Lung microvascular endothelial cell (primary cell): ENCODE measurements at regions not wholly inside any gene's neighbourhood (a gene's known extent, or its start where the extent isn't known, plus 50 kb on each side); places are given as distances from the start of the nearest gene placed in this dataset.

Source experiments
- DNase-seq, 2 donors: peaks; one replicate each; pipeline versions ENCODE4 v3.0.0 to v3.0.0-alpha.2; 2010; ENCODE audit warnings: low read depth in 2 of 2

- no peak for DNase-seq
Measured at GRCh38 chr6:117168296-117169063, 96.9 kb upstream of the VGLL2 start.

- no peak for DNase-seq
Measured at GRCh38 chr6:117169064-117169665, 96.2 kb upstream of the VGLL2 start.

- DNase-seq: no peak
Measured at GRCh38 chr6:117169781-117170281, 95.5 kb upstream of the VGLL2 start.

DNA sequence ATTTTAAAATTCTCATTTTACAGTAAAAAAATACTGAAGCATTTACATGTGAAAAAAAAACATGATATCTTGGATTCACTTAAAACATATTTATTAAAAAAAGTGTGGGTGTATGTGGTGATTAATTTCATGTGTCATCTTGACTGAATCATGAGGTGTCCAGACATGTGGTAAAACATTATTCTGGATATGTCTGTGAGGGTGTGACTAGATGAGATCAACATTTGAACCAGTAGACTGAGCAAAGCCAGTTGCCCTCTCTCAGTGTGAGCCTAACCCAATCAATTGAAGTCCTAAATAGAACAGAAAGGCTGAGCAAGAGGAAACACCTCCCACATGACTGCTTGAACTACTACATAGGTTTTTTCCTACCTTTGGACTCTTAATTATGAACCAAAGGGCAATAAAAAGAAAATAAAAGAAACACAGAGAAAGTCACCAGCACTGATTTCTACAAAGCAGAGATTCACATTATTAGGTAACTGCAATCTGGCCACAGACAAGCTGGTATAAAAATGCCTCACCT lies 90.5 kb upstream of the VGLL2 start:
- DNase-seq: no peak

- peak; percentile 2 to 4 for DNase-seq
Measured at GRCh38 chr6:117188627-117189201, 76.6 kb upstream of the VGLL2 start.

DNA sequence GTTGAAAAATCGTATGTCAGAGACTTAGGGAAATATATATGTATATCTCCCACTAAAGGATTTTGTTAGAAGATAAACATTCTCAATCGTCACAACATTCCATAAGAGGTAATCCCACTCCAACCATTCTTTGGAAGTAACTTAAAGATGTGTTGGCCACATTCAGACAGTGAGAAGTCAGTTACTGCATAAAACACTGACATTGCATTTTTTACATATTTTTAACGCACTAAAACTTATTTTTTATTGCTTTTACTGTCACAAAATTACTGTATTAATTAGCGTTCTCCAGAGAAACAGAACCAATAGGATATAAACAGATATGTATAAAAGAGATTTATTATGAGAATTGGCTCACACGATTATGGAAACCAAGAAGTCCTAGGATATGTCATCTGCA lies 74.3 kb upstream of the VGLL2 start:
- DNase-seq: no peak

DNA sequence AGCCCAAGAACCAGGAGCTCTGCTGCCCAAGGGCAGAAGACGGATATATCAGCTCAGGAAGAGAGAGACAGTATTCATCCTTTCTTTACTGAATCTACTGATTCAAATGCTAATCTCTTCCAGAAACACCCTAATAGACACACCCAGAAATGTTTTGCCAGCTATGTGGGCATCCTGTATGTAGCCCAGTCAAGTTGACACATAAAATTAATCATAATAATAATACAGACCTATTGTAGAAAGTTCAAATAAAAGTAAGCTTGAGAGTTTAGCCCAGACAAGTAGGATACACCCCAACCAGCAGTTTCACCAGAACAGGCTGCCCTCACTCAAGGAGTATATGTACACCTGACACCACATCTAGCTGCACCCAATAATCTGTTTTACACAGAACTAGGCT lies 73.9 kb upstream of the VGLL2 start:
- no peak for DNase-seq

GRCh38 chr6:117194271-117194670 lies 71.1 kb upstream of the VGLL2 start:
- no peak for DNase-seq

GRCh38 chr6:117194978-117195377 lies 70.4 kb upstream of the VGLL2 start:
- no peak for DNase-seq

- no peak for DNase-seq
Measured at GRCh38 chr6:117195728-117196127, 69.6 kb upstream of the VGLL2 start.

DNA sequence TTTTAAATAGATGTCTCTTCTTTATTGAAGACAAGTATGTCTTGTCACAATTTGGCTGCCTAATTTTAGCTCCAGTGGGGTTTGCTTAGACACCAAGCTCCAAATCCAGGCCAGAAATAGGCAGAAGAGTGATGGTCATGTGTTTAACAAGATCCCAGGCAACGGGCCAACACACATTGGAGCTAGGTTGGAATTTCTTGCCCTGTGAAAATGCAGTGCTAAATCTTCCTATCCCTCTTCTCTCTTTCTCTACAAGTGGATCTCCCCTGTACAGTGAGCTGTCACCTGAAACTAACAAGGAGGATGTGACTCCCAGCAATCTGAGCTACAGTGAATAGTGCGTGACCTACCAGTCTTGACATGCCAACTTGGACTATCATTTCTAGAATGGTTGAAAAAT lies 65.3 kb upstream of the VGLL2 start:
- DNase-seq: no peak

GRCh38 chr6:117204903-117205302 lies 60.5 kb upstream of the VGLL2 start:
- no peak for DNase-seq

DNA sequence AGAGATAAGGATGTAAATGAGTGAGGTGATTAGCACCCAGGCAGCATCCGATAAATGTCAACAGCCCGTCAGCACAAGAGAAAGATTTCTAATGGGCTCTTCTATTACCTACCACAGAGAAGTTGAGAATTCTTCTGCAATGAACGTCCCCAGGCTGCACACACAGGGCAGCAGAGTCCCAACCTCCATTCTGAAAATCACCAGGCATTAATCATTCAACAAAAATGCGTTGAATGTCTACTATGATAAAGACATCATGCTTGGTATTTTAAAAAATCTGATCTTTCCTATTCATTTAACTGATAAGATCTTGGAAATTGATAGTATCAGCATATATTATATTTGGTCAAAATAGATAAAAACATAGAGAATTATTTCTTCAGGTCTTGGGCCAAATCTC lies 59.5 kb upstream of the VGLL2 start:
- DNase-seq: no peak

GRCh38 chr6:117206522-117206921 lies 58.8 kb upstream of the VGLL2 start:
- DNase-seq: no peak

GRCh38 chr6:117206944-117207687 lies 58.2 kb upstream of the VGLL2 start:
- DNase-seq: no peak

DNA sequence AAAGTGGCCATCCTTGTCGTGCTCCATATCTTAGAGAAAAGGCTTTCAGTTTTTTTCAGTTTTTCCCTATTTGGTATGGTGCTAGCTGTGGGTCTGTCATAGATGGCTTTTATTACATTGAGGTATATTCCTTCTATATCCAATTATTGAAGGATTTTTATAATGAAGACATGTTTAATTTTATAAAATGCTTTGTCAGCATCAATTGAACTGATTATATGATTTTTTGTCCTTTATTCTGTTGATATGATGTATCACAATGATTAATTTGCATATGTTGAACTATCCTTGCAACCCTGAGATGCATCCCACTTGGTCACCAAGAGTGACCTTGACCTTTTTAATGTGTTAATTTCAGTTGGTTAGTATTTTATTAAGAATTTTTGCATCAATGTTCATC lies 55.1 kb upstream of the VGLL2 start:
- DNase-seq: no peak

DNA sequence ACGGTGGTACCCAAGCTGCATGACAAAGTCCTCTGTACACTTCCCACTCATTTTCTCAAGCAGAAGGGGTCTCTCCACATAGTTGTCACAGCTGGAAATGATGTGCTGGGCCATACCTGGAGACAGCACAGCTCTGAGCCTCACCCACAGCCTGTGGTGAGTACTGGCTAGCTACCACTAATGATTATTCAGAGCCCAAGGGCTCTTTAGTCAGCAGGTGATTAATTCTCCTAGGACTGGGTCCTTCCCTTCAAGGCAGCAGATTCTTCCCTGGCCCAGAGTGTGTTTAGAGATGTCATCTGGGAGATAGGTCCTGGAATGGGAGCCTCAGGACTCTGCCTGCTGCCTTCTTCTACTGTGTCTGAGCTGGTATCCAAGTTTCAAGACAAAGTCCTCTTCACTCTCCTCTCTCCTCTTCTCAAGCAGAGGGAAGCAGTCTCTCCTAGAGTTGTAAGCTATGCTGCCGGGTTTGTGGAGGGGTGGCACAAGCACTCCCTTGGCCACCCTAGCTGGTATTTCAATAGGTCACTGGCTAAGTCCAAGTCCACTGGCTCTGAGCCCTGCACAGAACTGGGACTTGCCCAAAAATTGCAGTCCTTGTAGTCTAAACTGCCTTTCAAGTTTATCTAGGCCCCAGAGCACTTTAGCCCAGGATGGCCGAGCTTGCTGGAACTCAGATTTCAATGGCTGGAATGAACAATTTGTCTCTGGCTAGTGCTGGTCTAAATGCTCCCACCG lies 49.8 kb upstream of the VGLL2 start:
- DNase-seq: no peak
